ENCODE measurements at regions not wholly inside any gene's neighbourhood (a gene's known extent, or its start where the extent isn't known, plus 50 kb on each side); places are given as distances from the start of the nearest gene placed in this dataset.

- TF ChIP-seq ZNF687 (CRISPR knock-in tag; IDR thresholded peaks at IDR 0.05) (no peak), ZNF468 (CRISPR knock-in tag; IDR thresholded peaks at IDR 0.05) (no peak), ZBTB44 (CRISPR knock-in tag; IDR thresholded peaks at IDR 0.05) (no peak), HNF4A (CRISPR knock-in tag; IDR thresholded peaks at IDR 0.05) (no peak), ZNF496 (CRISPR knock-in tag; IDR thresholded peaks at IDR 0.05; ENCODE audit: insufficient replicate concordance) (no peak), RFXANK (CRISPR knock-in tag; IDR thresholded peaks at IDR 0.05) (no peak), ZNF607 (CRISPR knock-in tag; IDR thresholded peaks at IDR 0.05; ENCODE audit: borderline replicate concordance) (no peak), MEIS1 (CRISPR knock-in tag; IDR thresholded peaks at IDR 0.05; ENCODE audit: borderline replicate concordance) (no peak), LCORL (IDR thresholded peaks at IDR 0.05) (no peak), LCORL (CRISPR knock-in tag; IDR thresholded peaks at IDR 0.05) (no peak)
These were observed 152.4 kb downstream of the TENT5D start (continued) for GRCh38 chrX:80572636-80573035.
